Panc1 (cell line): ENCODE measurements at regions not wholly inside any gene's neighbourhood (a gene's known extent, or its start where the extent isn't known, plus 50 kb on each side); places are given as distances from the start of the nearest gene placed in this dataset.
"Not testable (repeated sequence)": the region's sequence is repeated elsewhere in the genome, so short reads cannot be mapped to it uniquely, and the experiment has no call there.

Experiments used
- ATAC-seq: fragments of 200-7000 bp; cut with Tn5 transposase; 2 replicates; pipeline ENCODE4 v1.9.1; 2020; ENCODE audit warnings: mild to moderate bottlenecking, moderate library complexity
- BruUV-seq: library from RNA; stranded (reverse); fragments of 400-500 nt; replicated peaks from 2 replicates; lab custom pipeline; 2021; lab: Mats Ljungman, UMichigan
- CTCF ChIA-PET: fragments of 300-600 bp; sonication (Branson Sonifier 250); formaldehyde crosslinking; loops from one replicate; lab custom pipeline; 2022; ENCODE audit warnings: antibody characterized with exemption; lab: Charles Lee
- POLR2A ChIA-PET: fragments of 300-600 bp; sonication (Branson Sonifier 250); formaldehyde crosslinking; loops from one replicate; lab custom pipeline; 2022; ENCODE audit warnings: antibody characterized with exemption; lab: Charles Lee
- DNase-seq: peaks from one replicate; pipeline ENCODE4 v3.0.0-alpha.2; 2010; ENCODE audit warnings: low read depth, low spot score
- H3K27ac ChIP-seq: 2 replicates; pipeline ENCODE4 v1.5.1; 2011; ENCODE audit warnings: mild to moderate bottlenecking, low read length, inconsistent platforms
- H3K27me3 ChIP-seq: fragments of 200-500 bp; sonication (Bioruptor generic); 2 replicates; pipeline ENCODE4 v1.6.0; 2014; ENCODE audit warnings: low read length, inconsistent platforms; ENCODE audit not compliant: control insufficient read depth, insufficient read depth
- H3K36me3 ChIP-seq: fragments of 200-500 bp; sonication (Bioruptor generic); 2 replicates; pipeline ENCODE4 v1.5.1; 2014; ENCODE audit warnings: inconsistent platforms, mild to moderate bottlenecking, low read length, moderate library complexity; ENCODE audit not compliant: control insufficient read depth, insufficient read depth
- H3K4me1 ChIP-seq: 2 replicates; pipeline ENCODE4 v1.5.1; 2011; ENCODE audit warnings: inconsistent platforms, mild to moderate bottlenecking, low read length, moderate library complexity; ENCODE audit not compliant: control insufficient read depth, insufficient read depth
- H3K4me3 ChIP-seq, 2 experiments: 2 replicates each; pipeline ENCODE4 v1.5.1; 2011 to 2012; ENCODE audit warnings: low read depth in 2 of 2, low read length in 2 of 2, mild to moderate bottlenecking in 2 of 2, inconsistent platforms in 1 of 2, moderate library complexity in 1 of 2
- H3K9me3 ChIP-seq: fragments of 200-500 bp; sonication (Bioruptor generic); 2 replicates; pipeline ENCODE4 v1.5.1; 2014; ENCODE audit warnings: low read depth, mild to moderate bottlenecking, inconsistent platforms, low read length, moderate library complexity; ENCODE audit not compliant: control insufficient read depth, insufficient read depth
- CTCF ChIP-seq: fragments of 450-650 bp; IDR thresholded peaks from 2 replicates; pipeline ENCODE4 v1.5.1; 2017; ENCODE audit warnings: mild to moderate bottlenecking
- POLR2AphosphoS5 ChIP-seq: IDR thresholded peaks from 2 replicates; pipeline ENCODE4 v1.6.1; 2012; ENCODE audit warnings: mild to moderate bottlenecking, low read depth, low read length, moderate library complexity
- SIN3A ChIP-seq: IDR thresholded peaks from 2 replicates; pipeline ENCODE4 v1.6.1; 2012; ENCODE audit warnings: low read depth, mild to moderate bottlenecking, low read length, moderate library complexity, borderline replicate concordance; ENCODE audit not compliant: insufficient read depth
- TCF7L2 ChIP-seq: IDR thresholded peaks from 2 replicates; pipeline ENCODE4 v1.6.1; 2011; ENCODE audit warnings: mild to moderate bottlenecking, low read depth, low read length, inconsistent platforms
- in situ Hi-C: cut with HindIII; loops from 2 replicates; pipeline ENCODE4 v1.10.0; 2016; ENCODE audit warnings: low sequenced_read_pairs, low pct_unique_long_range_greater_than_20kb
- intact Hi-C: fragments of 100-400 bp; cut with micrococcal nuclease; formaldehyde crosslinking; loops from one replicate; pipeline ENCODE4 v1.10.0; 2022; ENCODE audit not compliant: unreplicated experiment
- TF ChIP-seq, protein P1 (sequence below), 2 experiments: IDR thresholded peaks; 2 replicates each; pipeline ENCODE4 v1.6.1; 2011 to 2012; ENCODE audit warnings: low read depth in 2 of 2, control low read depth in 1 of 2, low read length in 1 of 2, mild to moderate bottlenecking in 1 of 2, moderate library complexity in 1 of 2; ENCODE audit not compliant: insufficient read depth in 1 of 2

DNA sequence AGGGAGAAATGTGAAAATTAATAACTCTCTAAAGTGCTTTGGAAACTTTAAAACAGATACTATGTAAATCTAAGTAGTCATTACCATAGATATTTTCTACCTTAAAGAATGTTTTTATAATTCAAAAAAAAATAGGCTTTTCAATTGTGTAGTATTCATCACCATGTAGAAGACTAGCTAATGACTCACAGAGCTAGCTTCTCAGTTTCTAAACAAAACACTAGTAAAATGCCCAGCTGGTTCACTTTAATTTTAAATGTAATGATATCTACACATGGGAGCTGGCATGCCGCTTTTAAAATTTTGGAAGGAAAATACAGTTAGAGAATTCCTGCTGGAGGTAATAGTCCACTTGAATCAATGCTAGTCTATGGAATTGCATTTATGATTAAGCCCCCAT is 509.8 kb downstream of the CSNK1G3 start:
- no peaks in the 10 kb centered on the region for H3K36me3 ChIP-seq
- no peak for ATAC-seq
- H3K4me1 ChIP-seq: no peaks in the 10 kb centered on the region
- in situ Hi-C loops: no loop called here
- no peaks in the 10 kb centered on the region for H3K27me3 ChIP-seq
- POLR2A ChIA-PET: no interaction called here
- TF ChIP-seq, protein P1, sequence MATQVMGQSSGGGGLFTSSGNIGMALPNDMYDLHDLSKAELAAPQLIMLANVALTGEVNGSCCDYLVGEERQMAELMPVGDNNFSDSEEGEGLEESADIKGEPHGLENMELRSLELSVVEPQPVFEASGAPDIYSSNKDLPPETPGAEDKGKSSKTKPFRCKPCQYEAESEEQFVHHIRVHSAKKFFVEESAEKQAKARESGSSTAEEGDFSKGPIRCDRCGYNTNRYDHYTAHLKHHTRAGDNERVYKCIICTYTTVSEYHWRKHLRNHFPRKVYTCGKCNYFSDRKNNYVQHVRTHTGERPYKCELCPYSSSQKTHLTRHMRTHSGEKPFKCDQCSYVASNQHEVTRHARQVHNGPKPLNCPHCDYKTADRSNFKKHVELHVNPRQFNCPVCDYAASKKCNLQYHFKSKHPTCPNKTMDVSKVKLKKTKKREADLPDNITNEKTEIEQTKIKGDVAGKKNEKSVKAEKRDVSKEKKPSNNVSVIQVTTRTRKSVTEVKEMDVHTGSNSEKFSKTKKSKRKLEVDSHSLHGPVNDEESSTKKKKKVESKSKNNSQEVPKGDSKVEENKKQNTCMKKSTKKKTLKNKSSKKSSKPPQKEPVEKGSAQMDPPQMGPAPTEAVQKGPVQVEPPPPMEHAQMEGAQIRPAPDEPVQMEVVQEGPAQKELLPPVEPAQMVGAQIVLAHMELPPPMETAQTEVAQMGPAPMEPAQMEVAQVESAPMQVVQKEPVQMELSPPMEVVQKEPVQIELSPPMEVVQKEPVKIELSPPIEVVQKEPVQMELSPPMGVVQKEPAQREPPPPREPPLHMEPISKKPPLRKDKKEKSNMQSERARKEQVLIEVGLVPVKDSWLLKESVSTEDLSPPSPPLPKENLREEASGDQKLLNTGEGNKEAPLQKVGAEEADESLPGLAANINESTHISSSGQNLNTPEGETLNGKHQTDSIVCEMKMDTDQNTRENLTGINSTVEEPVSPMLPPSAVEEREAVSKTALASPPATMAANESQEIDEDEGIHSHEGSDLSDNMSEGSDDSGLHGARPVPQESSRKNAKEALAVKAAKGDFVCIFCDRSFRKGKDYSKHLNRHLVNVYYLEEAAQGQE (IDR thresholded peaks at IDR 0.05; ENCODE audit: insufficient read depth in 1 of 2, low read depth in 2 of 2, low read length in 1 of 2): no peak
- TF ChIP-seq CTCF (no peak), SIN3A (no peak), TCF7L2 (no peak), POLR2AphosphoS5 (no peak)
- no peak overlapping the region for H3K4me3 ChIP-seq
- no peak overlapping the region for H3K27ac ChIP-seq
- BruUV-seq: no TSS peak
- no peak for DNase-seq
- intact Hi-C loops: no loop called here
- H3K9me3 ChIP-seq: peaks cover 16% of the 10 kb centered on the region; the same call in 1 of the 2 replicates
- CTCF ChIA-PET: no interaction called here

- POLR2A ChIA-PET: interaction anchor here (0.6 kb wide), 1 partner anchor 694 kb away, joined by 3 read pairs; no protein-coding TSS in a partner anchor
- no TSS peak for BruUV-seq
- TF ChIP-seq, protein P1 (IDR thresholded peaks at IDR 0.05; ENCODE audit: insufficient read depth in 1 of 2, low read depth in 2 of 2, low read length in 1 of 2): no peak
- TF ChIP-seq TCF7L2 (no peak), SIN3A (no peak), POLR2AphosphoS5 (no peak)
- Histone ChIP-seq H3K27ac (no peak overlapping the region), H3K9me3 (peaks cover 16% of the 10 kb centered on the region; the same call in 1 of the 2 replicates), H3K4me3 (no peak overlapping the region), H3K27me3 (no peaks in the 10 kb centered on the region), H3K36me3 (no peaks in the 10 kb centered on the region), H3K4me1 (no peaks in the 10 kb centered on the region)
- no peak for DNase-seq
- CTCF ChIA-PET: no interaction called here
- in situ Hi-C loops: no loop called here
- no peak for ATAC-seq
- intact Hi-C loops: no loop called here
Observed at GRCh38 chr5:124021066-124021641, 509.2 kb downstream of the CSNK1G3 start.

DNA sequence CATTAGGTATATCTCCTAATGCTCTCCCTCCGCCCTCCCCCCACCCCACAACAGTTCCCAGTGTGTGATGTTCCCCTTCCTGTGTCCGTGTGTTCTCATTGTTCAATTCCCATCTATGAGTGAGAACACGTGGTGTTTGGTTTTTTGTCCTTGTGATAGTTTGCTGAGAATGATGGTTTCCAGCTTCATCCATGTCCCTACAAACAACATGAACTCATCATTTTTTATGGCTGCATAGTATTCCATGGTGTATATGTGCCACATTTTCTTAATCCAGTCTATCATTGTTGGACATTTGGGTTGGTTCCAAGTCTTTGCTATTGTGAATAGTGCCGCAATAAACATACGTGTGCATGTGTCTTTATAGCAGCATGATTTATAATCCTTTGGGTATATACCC is 505.3 kb downstream of the CSNK1G3 start:
- CTCF ChIA-PET, ATAC-seq, POLR2A ChIA-PET, BruUV-seq, intact Hi-C loops, H3K4me1 ChIP-seq, H3K27me3 ChIP-seq, H3K27ac ChIP-seq, H3K36me3 ChIP-seq, DNase-seq, in situ Hi-C loops, H3K4me3 ChIP-seq: not testable (repeated sequence)
- H3K9me3 ChIP-seq: peaks cover 16% of the 10 kb centered on the region; the same call in 1 of the 2 replicates
